ENCODE measurements at regions not wholly inside any gene's neighbourhood (a gene's known extent, or its start where the extent isn't known, plus 50 kb on each side); places are given as distances from the start of the nearest gene placed in this dataset.

GRCh38 chr11:26053966-26054365 lies 278.0 kb upstream of the ANO3 start:
- Histone ChIP-seq H4K20me1 (ENCODE audit: insufficient read depth, low read length) (no peaks in the 10 kb centered on the region), H2AFZ (ENCODE audit: low read depth, low read length) (no peak overlapping the region), H3K36me3 (replicated peaks; ENCODE audit: low read depth, low read length) (no peaks in the 10 kb centered on the region), H3K27ac (ENCODE audit: low read length) (no peak overlapping the region), H3K9me3 (ENCODE audit: insufficient read depth, low read length) (no peaks in the 10 kb centered on the region), H3K27me3 (ENCODE audit: low read depth, low read length) (no peaks in the 10 kb centered on the region), H3K9ac (ENCODE audit: low read length) (no peak overlapping the region), H3K4me1 (ENCODE audit: low read length) (no peaks in the 10 kb centered on the region), H3K4me2 (ENCODE audit: low read length) (no peak overlapping the region), H3K4me3 (ENCODE audit: low read length) (no peak overlapping the region), H3K79me2 (ENCODE audit: low read length) (no peaks in the 10 kb centered on the region)
- TF ChIP-seq CTCF (IDR thresholded peaks at IDR 0.05; ENCODE audit: low read depth, low read length) (no peak), EZH2phosphoT487 (IDR thresholded peaks at IDR 0.05; ENCODE audit: low read depth) (no peak)

- H3K79me2 ChIP-seq (ENCODE audit: low read length): no peaks in the 10 kb centered on the region
- TF ChIP-seq CTCF (IDR thresholded peaks at IDR 0.05; ENCODE audit: low read depth, low read length): no peak
- no peak for TF ChIP-seq EZH2phosphoT487 (IDR thresholded peaks at IDR 0.05; ENCODE audit: low read depth)
- no peaks in the 10 kb centered on the region for H3K36me3 ChIP-seq (replicated peaks; ENCODE audit: low read depth, low read length)
- H2AFZ ChIP-seq (ENCODE audit: low read depth, low read length): peak overlapping the region; percentile 35; the same call in 1 of the 2 replicates
- H3K27ac ChIP-seq (ENCODE audit: low read length): no peak overlapping the region
- no peaks in the 10 kb centered on the region for H3K27me3 ChIP-seq (ENCODE audit: low read depth, low read length)
- no peak overlapping the region for H3K4me3 ChIP-seq (ENCODE audit: low read length)
- peak overlapping the region; percentile 14; the same call in 1 of the 2 replicates for H3K4me2 ChIP-seq (ENCODE audit: low read length)
- H3K9me3 ChIP-seq (ENCODE audit: insufficient read depth, low read length): no peaks in the 10 kb centered on the region
- no peak overlapping the region for H3K9ac ChIP-seq (ENCODE audit: low read length)
- peaks cover 17% of the 10 kb centered on the region for H3K4me1 ChIP-seq (ENCODE audit: low read length)
- no peaks in the 10 kb centered on the region for H4K20me1 ChIP-seq (ENCODE audit: insufficient read depth, low read length)
Observed at GRCh38 chr11:26062660-26063059, 269.3 kb upstream of the ANO3 start.

GRCh38 chr11:26063915-26064314 lies 268.0 kb upstream of the ANO3 start:
- H3K4me2 ChIP-seq (ENCODE audit: low read length): peak overlapping the region; percentile 14
- no peaks in the 10 kb centered on the region for H3K36me3 ChIP-seq (replicated peaks; ENCODE audit: low read depth, low read length)
- no peak overlapping the region for H3K27ac ChIP-seq (ENCODE audit: low read length)
- TF ChIP-seq CTCF (IDR thresholded peaks at IDR 0.05; ENCODE audit: low read depth, low read length): no peak
- TF ChIP-seq EZH2phosphoT487 (IDR thresholded peaks at IDR 0.05; ENCODE audit: low read depth): no peak
- H3K9me3 ChIP-seq (ENCODE audit: insufficient read depth, low read length): no peaks in the 10 kb centered on the region
- H3K4me1 ChIP-seq (ENCODE audit: low read length): peaks cover 17% of the 10 kb centered on the region
- no peaks in the 10 kb centered on the region for H3K79me2 ChIP-seq (ENCODE audit: low read length)
- no peaks in the 10 kb centered on the region for H3K27me3 ChIP-seq (ENCODE audit: low read depth, low read length)
- H2AFZ ChIP-seq (ENCODE audit: low read depth, low read length): no peak overlapping the region
- H4K20me1 ChIP-seq (ENCODE audit: insufficient read depth, low read length): no peaks in the 10 kb centered on the region
- H3K4me3 ChIP-seq (ENCODE audit: low read length): no peak overlapping the region
- no peak overlapping the region for H3K9ac ChIP-seq (ENCODE audit: low read length)

GRCh38 chr11:26065944-26066343 lies 266.0 kb upstream of the ANO3 start:
- Histone ChIP-seq H2AFZ (ENCODE audit: low read depth, low read length) (no peak overlapping the region), H3K36me3 (replicated peaks; ENCODE audit: low read depth, low read length) (no peaks in the 10 kb centered on the region), H3K9ac (ENCODE audit: low read length) (no peak overlapping the region), H3K27ac (ENCODE audit: low read length) (no peak overlapping the region), H3K79me2 (ENCODE audit: low read length) (no peaks in the 10 kb centered on the region), H3K4me1 (ENCODE audit: low read length) (peaks cover 17% of the 10 kb centered on the region), H3K4me2 (ENCODE audit: low read length) (no peak overlapping the region), H3K4me3 (ENCODE audit: low read length) (no peak overlapping the region), H3K9me3 (ENCODE audit: insufficient read depth, low read length) (no peaks in the 10 kb centered on the region), H4K20me1 (ENCODE audit: insufficient read depth, low read length) (no peaks in the 10 kb centered on the region), H3K27me3 (ENCODE audit: low read depth, low read length) (no peaks in the 10 kb centered on the region)
- TF ChIP-seq EZH2phosphoT487 (IDR thresholded peaks at IDR 0.05; ENCODE audit: low read depth) (no peak), CTCF (IDR thresholded peaks at IDR 0.05; ENCODE audit: low read depth, low read length) (no peak)
